ENCODE measurements at regions not wholly inside any gene's neighbourhood (a gene's known extent, or its start where the extent isn't known, plus 50 kb on each side); places are given as distances from the start of the nearest gene placed in this dataset.
"Not testable (repeated sequence)": the region's sequence is repeated elsewhere in the genome, so short reads cannot be mapped to it uniquely, and the experiment has no call there.

DNA sequence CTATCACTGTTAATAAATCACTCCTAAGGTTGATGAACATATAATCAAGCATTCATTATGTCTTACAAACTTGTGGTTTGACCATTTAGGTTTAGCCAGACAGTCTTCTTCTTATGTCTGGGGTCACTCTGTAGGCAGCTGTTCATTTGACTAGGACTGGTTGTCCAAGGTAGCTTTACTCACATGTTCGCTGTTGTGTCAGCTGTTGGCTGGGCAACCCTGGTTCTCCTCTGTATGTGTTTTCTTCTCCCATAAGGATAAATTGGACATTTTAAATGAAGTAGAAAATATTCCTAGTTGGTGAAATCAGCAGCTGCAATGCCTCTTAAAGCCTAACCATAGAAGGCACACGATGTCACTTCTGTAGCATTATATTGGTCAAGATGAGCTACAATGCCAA is 635.1 kb downstream of the EPHA3 start:
- Histone ChIP-seq H3K27me3 (ENCODE audit: insufficient read depth, low read length) (no peaks in the 10 kb centered on the region), H3K4me1 (ENCODE audit: control insufficient read depth, insufficient read depth, low read length, unreplicated experiment) (peaks cover 9% of the 10 kb centered on the region), H3K79me2 (ENCODE audit: control insufficient read depth, insufficient read depth, low read length, unreplicated experiment) (no peaks in the 10 kb centered on the region), H3K36me3 (ENCODE audit: insufficient read depth, low read length) (no peaks in the 10 kb centered on the region), H2AFZ (ENCODE audit: low read length, unreplicated experiment) (no peak overlapping the region), H3K27ac (ENCODE audit: low read depth, low read length) (no peak overlapping the region), H3K4me3 (ENCODE audit: low read depth, low read length) (no peak overlapping the region)

DNA sequence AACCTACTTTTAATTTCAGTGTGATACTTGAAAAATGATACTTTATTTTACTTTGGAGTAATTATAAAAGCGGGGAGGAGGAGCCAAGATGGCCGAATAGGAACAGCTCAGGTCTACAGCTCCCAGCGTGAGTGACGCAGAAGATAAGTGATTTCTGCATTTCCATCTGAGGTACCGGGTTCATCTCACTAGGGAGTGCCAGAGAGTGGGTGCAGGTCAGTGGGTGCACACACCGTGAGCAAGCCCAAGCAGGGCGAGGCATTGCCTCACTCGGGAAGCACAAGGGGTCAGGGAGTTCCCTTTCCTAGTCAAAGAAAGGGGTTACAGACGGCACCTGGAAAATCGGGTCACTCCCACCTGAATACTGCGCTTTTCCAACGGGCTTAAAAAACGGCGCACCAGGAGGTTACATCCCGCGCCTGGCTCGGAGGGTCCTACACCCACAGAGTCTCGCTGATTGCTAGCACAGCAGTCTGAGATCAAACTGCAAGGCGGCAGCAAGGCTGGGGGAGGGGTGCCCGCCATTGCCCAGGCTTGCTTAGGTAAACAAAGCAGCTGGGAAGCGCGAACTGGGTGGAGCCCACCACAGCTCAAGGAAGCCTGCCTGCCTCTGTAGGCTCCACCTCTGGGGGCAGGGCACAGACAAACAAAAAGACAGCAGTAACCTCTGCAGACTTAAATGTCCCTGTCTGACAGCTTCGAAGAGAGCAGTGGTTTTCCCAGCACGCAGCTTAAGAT is 640.3 kb downstream of the EPHA3 start:
- H3K27ac ChIP-seq (ENCODE audit: low read depth, low read length); H3K79me2 ChIP-seq (ENCODE audit: control insufficient read depth, insufficient read depth, low read length, unreplicated experiment); H2AFZ ChIP-seq (ENCODE audit: low read length, unreplicated experiment); H3K36me3 ChIP-seq (ENCODE audit: insufficient read depth, low read length); H3K4me1 ChIP-seq (ENCODE audit: control insufficient read depth, insufficient read depth, low read length, unreplicated experiment); H3K27me3 ChIP-seq (ENCODE audit: insufficient read depth, low read length); H3K4me3 ChIP-seq (ENCODE audit: low read depth, low read length): not testable (repeated sequence)

DNA sequence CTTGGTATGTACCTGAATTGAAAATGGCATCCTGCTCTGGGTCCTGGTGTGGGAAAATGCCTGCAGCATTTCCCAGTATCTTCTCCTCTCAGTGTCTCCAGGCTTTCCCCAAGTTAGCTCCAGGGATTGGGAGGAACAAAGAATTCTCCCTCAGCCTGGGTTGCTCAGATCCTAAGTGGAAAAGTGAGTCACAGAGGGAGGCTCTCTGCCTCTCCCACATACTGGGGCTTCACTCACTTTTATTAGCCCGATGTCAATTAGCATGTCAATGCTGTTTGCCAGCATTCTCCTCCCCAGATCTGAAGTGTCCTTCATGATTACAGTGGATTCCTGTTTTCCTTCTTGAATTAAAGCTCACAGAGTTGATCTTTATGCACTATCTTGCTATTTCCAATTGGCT is 655.0 kb downstream of the EPHA3 start:
- Histone ChIP-seq H3K79me2 (ENCODE audit: control insufficient read depth, insufficient read depth, low read length, unreplicated experiment) (no peaks in the 10 kb centered on the region), H3K4me3 (ENCODE audit: low read depth, low read length) (no peak overlapping the region), H2AFZ (ENCODE audit: low read length, unreplicated experiment) (no peak overlapping the region)

GRCh38 chr3:89783341-89783927 is 676.0 kb downstream of the EPHA3 start:
- Histone ChIP-seq H3K4me3 (ENCODE audit: low read depth, low read length) (no peak overlapping the region), H3K79me2 (ENCODE audit: control insufficient read depth, insufficient read depth, low read length, unreplicated experiment) (no peaks in the 10 kb centered on the region), H3K27ac (ENCODE audit: low read depth, low read length) (no peak overlapping the region), H3K27me3 (ENCODE audit: insufficient read depth, low read length) (no peaks in the 10 kb centered on the region), H3K36me3 (ENCODE audit: insufficient read depth, low read length) (no peaks in the 10 kb centered on the region), H3K4me1 (ENCODE audit: control insufficient read depth, insufficient read depth, low read length, unreplicated experiment) (no peaks in the 10 kb centered on the region), H2AFZ (ENCODE audit: low read length, unreplicated experiment) (no peak overlapping the region)

More for the DNA sequence above, 655.0 kb downstream of the EPHA3 start:
- H3K4me1 ChIP-seq (ENCODE audit: control insufficient read depth, insufficient read depth, low read length, unreplicated experiment) = no peaks in the 10 kb centered on the region
- H3K27ac ChIP-seq (ENCODE audit: low read depth, low read length) = no peak overlapping the region
- no peaks in the 10 kb centered on the region for H3K27me3 ChIP-seq (ENCODE audit: insufficient read depth, low read length)
- no peaks in the 10 kb centered on the region for H3K36me3 ChIP-seq (ENCODE audit: insufficient read depth, low read length)

DNA sequence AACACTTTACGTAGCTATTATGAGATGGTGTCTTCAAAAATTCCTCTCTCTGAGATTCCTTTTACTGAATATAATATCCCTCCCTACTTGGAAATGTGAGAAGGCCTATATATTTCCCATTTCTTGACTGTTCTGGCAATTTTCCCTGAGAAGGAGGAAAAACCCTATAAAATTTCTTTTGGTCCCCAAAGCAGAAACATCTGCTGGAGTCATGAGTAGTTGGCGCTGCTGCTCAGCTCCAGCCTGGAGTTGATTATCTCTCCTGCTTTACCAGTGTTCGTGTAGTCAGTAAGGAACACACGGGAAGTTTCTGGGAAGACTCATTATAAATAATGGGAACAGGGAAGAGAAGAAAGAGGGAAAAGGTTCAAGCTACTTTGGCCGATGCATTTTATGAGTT is 680.1 kb downstream of the EPHA3 start:
- Histone ChIP-seq H2AFZ (ENCODE audit: low read length, unreplicated experiment) (no peak overlapping the region), H3K4me3 (ENCODE audit: low read depth, low read length) (no peak overlapping the region), H3K4me1 (ENCODE audit: control insufficient read depth, insufficient read depth, low read length, unreplicated experiment) (no peaks in the 10 kb centered on the region), H3K36me3 (ENCODE audit: insufficient read depth, low read length) (no peaks in the 10 kb centered on the region), H3K27ac (ENCODE audit: low read depth, low read length) (no peak overlapping the region), H3K79me2 (ENCODE audit: control insufficient read depth, insufficient read depth, low read length, unreplicated experiment) (no peaks in the 10 kb centered on the region), H3K27me3 (ENCODE audit: insufficient read depth, low read length) (no peaks in the 10 kb centered on the region)

DNA sequence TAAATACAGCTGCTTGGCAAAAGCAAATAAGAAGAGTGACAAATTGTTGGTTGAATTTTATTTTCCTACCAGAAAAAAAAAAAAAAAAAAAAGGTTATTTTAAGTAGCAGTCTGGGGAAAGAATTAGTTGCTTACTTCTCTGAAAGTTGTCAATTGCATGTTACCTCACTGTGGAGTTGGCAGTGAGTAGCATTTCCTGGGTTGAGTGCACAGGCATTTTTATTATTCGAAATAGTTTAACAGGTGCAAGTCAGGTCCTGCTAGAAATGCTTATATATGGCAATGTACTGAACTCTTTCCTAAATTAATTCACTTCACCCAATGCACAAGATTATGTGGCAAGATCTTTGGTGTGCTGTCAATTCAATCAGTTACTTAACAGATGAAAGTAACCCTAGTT is 680.6 kb downstream of the EPHA3 start:
- Histone ChIP-seq H3K4me3 (ENCODE audit: low read depth, low read length) (no peak overlapping the region), H3K27ac (ENCODE audit: low read depth, low read length) (no peak overlapping the region)

GRCh38 chr3:89795506-89795905 is 688.1 kb downstream of the EPHA3 start:
- Histone ChIP-seq H3K79me2 (ENCODE audit: control insufficient read depth, insufficient read depth, low read length, unreplicated experiment) (no peaks in the 10 kb centered on the region), H3K4me3 (ENCODE audit: low read depth, low read length) (no peak overlapping the region), H2AFZ (ENCODE audit: low read length, unreplicated experiment) (no peak overlapping the region), H3K27ac (ENCODE audit: low read depth, low read length) (no peak overlapping the region), H3K27me3 (ENCODE audit: insufficient read depth, low read length) (no peaks in the 10 kb centered on the region), H3K4me1 (ENCODE audit: control insufficient read depth, insufficient read depth, low read length, unreplicated experiment) (no peaks in the 10 kb centered on the region), H3K36me3 (ENCODE audit: insufficient read depth, low read length) (no peaks in the 10 kb centered on the region)

More for the DNA sequence above, 680.6 kb downstream of the EPHA3 start:
- Histone ChIP-seq H3K27me3 (ENCODE audit: insufficient read depth, low read length) (no peaks in the 10 kb centered on the region), H2AFZ (ENCODE audit: low read length, unreplicated experiment) (no peak overlapping the region), H3K4me1 (ENCODE audit: control insufficient read depth, insufficient read depth, low read length, unreplicated experiment) (no peaks in the 10 kb centered on the region), H3K36me3 (ENCODE audit: insufficient read depth, low read length) (no peaks in the 10 kb centered on the region), H3K79me2 (ENCODE audit: control insufficient read depth, insufficient read depth, low read length, unreplicated experiment) (no peaks in the 10 kb centered on the region)

- H3K4me1 ChIP-seq (ENCODE audit: control insufficient read depth, insufficient read depth, low read length, unreplicated experiment) = no peaks in the 10 kb centered on the region
- no peak overlapping the region for H2AFZ ChIP-seq (ENCODE audit: low read length, unreplicated experiment)
- no peak overlapping the region for H3K4me3 ChIP-seq (ENCODE audit: low read depth, low read length)
- H3K79me2 ChIP-seq (ENCODE audit: control insufficient read depth, insufficient read depth, low read length, unreplicated experiment) = no peaks in the 10 kb centered on the region
- H3K27ac ChIP-seq (ENCODE audit: low read depth, low read length) = no peak overlapping the region
- no peaks in the 10 kb centered on the region for H3K27me3 ChIP-seq (ENCODE audit: insufficient read depth, low read length)
- H3K36me3 ChIP-seq (ENCODE audit: insufficient read depth, low read length) = no peaks in the 10 kb centered on the region
Measured at GRCh38 chr3:89802881-89803280, 695.5 kb downstream of the EPHA3 start.

GRCh38 chr3:89803711-89804110 is 696.3 kb downstream of the EPHA3 start:
- Histone ChIP-seq H3K27ac (ENCODE audit: low read depth, low read length) (no peak overlapping the region), H3K4me1 (ENCODE audit: control insufficient read depth, insufficient read depth, low read length, unreplicated experiment) (no peaks in the 10 kb centered on the region), H3K36me3 (ENCODE audit: insufficient read depth, low read length) (no peaks in the 10 kb centered on the region)

GRCh38 chr3:89806166-89806565 is 698.7 kb downstream of the EPHA3 start:
- Histone ChIP-seq H3K27me3 (ENCODE audit: insufficient read depth, low read length) (no peaks in the 10 kb centered on the region), H3K4me3 (ENCODE audit: low read depth, low read length) (no peak overlapping the region), H3K4me1 (ENCODE audit: control insufficient read depth, insufficient read depth, low read length, unreplicated experiment) (no peaks in the 10 kb centered on the region), H3K36me3 (ENCODE audit: insufficient read depth, low read length) (no peaks in the 10 kb centered on the region), H2AFZ (ENCODE audit: low read length, unreplicated experiment) (no peak overlapping the region), H3K27ac (ENCODE audit: low read depth, low read length) (no peak overlapping the region), H3K79me2 (ENCODE audit: control insufficient read depth, insufficient read depth, low read length, unreplicated experiment) (no peaks in the 10 kb centered on the region)

More at GRCh38 chr3:89803711-89804110, 696.3 kb downstream of the EPHA3 start:
- H3K4me3 ChIP-seq (ENCODE audit: low read depth, low read length) = no peak overlapping the region
- H3K79me2 ChIP-seq (ENCODE audit: control insufficient read depth, insufficient read depth, low read length, unreplicated experiment) = no peaks in the 10 kb centered on the region
- H2AFZ ChIP-seq (ENCODE audit: low read length, unreplicated experiment) = no peak overlapping the region
- H3K27me3 ChIP-seq (ENCODE audit: insufficient read depth, low read length) = no peaks in the 10 kb centered on the region

- Histone ChIP-seq H2AFZ (ENCODE audit: low read length, unreplicated experiment) (no peak overlapping the region), H3K27ac (ENCODE audit: low read depth, low read length) (no peak overlapping the region), H3K4me1 (ENCODE audit: control insufficient read depth, insufficient read depth, low read length, unreplicated experiment) (no peaks in the 10 kb centered on the region), H3K27me3 (ENCODE audit: insufficient read depth, low read length) (no peaks in the 10 kb centered on the region), H3K36me3 (ENCODE audit: insufficient read depth, low read length) (no peaks in the 10 kb centered on the region), H3K79me2 (ENCODE audit: control insufficient read depth, insufficient read depth, low read length, unreplicated experiment) (no peaks in the 10 kb centered on the region), H3K4me3 (ENCODE audit: low read depth, low read length) (no peak overlapping the region)
Measured at GRCh38 chr3:89808680-89809197, 701.3 kb downstream of the EPHA3 start.

Data from ACC112 (cell line).